GM12873 (cell line): ENCODE measurements at regions not wholly inside any gene's neighbourhood (a gene's known extent, or its start where the extent isn't known, plus 50 kb on each side); places are given as distances from the start of the nearest gene placed in this dataset.

Source experiments
- TF ChIP-seq, protein P1 (sequence below): IDR thresholded peaks from 2 replicates; pipeline ENCODE4 v1.5.1; 2012; ENCODE audit warnings: low read depth, mild to moderate bottlenecking, moderate library complexity, low read length, control low read depth; ENCODE audit not compliant: insufficient read depth; ENCODE audit errors: missing control alignments

DNA sequence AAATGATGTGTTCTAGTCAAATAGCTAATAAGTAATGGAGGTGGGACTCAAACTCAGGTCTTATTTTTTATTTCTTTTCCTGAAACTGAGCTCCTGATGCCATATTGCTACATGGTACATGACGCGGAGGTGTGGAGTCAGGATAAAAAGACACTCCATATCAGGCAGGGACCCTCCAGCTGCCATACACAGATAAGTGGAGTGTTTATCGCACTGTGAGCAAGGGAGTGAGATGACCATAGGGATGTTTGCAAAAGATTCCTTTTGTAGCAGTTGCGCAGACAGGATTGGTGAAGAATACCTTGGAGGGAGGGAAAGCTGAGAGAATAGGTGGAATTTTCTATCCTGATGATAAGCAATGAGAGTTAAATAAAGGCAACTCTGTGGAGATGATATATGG, 657.2 kb downstream of the RNF144A start:
- TF ChIP-seq, protein P1, sequence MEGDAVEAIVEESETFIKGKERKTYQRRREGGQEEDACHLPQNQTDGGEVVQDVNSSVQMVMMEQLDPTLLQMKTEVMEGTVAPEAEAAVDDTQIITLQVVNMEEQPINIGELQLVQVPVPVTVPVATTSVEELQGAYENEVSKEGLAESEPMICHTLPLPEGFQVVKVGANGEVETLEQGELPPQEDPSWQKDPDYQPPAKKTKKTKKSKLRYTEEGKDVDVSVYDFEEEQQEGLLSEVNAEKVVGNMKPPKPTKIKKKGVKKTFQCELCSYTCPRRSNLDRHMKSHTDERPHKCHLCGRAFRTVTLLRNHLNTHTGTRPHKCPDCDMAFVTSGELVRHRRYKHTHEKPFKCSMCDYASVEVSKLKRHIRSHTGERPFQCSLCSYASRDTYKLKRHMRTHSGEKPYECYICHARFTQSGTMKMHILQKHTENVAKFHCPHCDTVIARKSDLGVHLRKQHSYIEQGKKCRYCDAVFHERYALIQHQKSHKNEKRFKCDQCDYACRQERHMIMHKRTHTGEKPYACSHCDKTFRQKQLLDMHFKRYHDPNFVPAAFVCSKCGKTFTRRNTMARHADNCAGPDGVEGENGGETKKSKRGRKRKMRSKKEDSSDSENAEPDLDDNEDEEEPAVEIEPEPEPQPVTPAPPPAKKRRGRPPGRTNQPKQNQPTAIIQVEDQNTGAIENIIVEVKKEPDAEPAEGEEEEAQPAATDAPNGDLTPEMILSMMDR = no peak

DNA sequence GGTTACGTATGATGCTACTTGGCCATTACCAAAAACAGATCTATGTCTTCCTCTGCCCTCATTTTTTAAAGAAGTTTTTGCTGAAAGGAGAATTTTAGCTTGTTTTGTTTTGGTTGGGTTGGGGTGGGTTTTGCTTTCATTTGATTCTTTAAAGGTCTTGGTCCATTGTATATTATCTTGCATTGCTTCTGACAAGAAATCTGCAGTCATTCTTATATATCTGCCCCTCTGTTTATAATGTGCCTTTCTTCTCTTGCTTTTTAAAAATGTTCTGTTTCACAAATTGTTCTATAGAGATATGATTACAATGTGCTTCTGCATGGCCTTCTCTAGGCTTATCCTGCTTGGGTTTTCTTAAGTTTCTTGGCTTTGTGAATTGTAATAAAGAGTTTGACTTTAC, 660.6 kb downstream of the RNF144A start:
- TF ChIP-seq, protein P1 = no peak

DNA sequence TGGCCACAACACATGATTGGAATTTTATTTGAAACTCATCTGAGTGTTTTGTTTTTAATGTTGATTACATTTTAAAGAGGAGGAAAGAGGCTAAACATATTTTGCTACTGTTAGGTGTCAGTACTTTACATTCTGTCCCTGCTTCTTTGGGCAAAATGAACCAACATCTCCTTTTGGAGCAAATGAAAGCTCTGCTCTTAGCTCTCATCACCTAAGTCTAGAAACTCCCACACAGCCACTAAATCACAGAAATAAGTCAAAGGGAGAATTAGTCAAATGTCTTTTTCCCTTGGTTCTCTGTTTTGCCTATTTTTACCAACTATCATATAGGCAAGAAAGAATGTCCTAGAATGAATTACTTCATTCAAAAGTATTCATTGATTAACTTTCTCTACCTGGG, 666.8 kb downstream of the RNF144A start:
- TF ChIP-seq, protein P1 = no peak

DNA sequence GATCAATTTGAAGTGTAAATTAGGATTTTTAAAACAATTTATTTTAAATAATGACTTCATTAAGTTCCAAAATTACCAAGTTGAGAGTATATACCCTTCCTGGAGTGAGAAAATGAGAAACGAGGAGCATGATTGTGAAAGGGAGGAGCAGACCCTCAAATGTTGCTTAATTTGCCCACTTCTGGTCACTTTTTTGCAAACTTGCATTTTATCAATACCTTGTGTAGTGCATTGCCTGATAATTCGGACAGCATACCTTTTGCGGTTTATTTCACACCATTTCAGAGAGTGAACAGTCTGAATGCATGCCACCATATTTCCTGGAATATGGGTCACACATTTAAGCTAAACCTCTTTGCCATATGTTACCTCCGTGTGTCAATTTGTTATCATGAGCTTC, 669.7 kb downstream of the RNF144A start:
- TF ChIP-seq, protein P1 = no peak

DNA sequence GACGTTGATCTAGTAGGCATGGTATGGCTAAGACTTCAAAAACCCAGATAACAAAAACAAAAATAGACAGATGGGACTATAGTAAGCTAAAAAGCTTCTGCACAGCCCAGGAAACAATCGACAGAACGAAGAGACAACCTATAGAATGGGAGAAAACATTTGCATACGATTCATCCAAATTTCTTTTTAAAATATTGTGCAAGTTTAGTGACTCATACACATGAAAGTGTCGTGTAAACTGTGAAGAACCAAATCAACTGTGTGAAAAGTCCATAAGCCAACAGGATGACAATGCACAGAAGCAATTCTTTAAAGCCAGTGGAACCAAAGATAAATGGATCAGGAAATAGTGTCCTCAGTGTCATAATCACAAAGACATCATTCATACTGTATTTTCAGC, 671.1 kb downstream of the RNF144A start:
- TF ChIP-seq, protein P1 = no peak

DNA sequence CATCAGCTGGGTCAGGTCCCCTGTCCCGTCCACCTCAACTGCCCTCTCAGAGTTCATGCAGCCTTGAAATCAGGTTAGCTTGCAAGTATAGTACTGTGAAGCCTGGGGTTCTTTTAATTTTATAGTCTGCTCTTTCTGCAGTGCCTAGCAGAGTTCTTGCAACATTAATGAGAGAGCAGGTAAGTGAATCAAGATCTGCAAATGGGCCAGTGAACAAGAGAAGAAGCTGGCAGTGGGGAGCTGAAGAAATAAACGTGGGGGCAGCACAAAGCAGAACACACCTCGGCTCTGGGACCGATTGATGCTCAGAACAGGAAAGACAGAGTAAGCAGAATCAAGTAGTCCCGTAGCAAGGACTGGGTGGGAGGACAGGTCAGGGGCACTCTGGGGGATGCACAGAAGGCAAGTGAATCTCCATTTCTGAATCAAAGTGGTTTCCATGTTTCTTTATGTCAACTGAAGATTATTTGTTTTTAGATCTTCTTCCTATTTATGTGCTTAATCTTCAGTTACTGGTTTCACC, 675.5 kb downstream of the RNF144A start:
- TF ChIP-seq, protein P1 = no peak

DNA sequence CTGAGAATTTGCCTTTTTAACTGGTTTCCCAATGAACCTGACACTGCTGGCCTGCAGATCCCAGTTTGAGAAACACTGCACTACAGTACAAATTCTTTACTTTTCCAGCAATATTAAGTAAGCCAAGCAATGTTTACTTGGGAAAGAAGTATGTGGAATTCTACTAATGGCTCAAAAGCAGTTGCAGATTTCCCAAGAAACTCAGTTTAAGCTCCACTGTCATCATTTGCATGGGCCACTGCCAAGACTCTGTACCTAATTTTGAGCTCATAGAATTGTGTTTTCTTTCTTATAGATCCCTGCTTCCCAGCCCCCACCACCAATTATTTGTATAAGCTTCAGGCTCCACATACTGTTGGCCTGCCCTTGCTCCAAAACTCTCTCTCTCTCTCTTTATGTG, 676.1 kb downstream of the RNF144A start:
- TF ChIP-seq, protein P1 = no peak
